AG04450 (cell line): ENCODE measurements at regions not wholly inside any gene's neighbourhood (a gene's known extent, or its start where the extent isn't known, plus 50 kb on each side); places are given as distances from the start of the nearest gene placed in this dataset.

Experiments
- CTCF ChIA-PET: fragments of 300-600, 350-600 bp; formaldehyde crosslinking; extraction: SDS; loops from one replicate; lab custom pipeline; 2022; ENCODE audit warnings: antibody characterized with exemption, inconsistent platforms; lab: Charles Lee
- POLR2A ChIA-PET: fragments of 350-600 bp; formaldehyde crosslinking; extraction: SDS; loops from one replicate; lab custom pipeline; 2021; ENCODE audit warnings: antibody characterized with exemption, inconsistent platforms; lab: Yijun Ruan, JAX
- DNase-seq: peaks from one replicate; pipeline ENCODE4 v3.0.0-alpha.2; 2011; ENCODE audit warnings: low read depth, low spot score
- H3K27ac ChIP-seq: one replicate; pipeline ENCODE4 v1.5.1; 2012; ENCODE audit warnings: low read depth, low read length, control low read depth
- H3K27me3 ChIP-seq: one replicate; pipeline ENCODE4 v1.6.0; 2012; ENCODE audit warnings: low read length; ENCODE audit not compliant: control insufficient read depth, insufficient read depth
- H3K4me3 ChIP-seq: 2 replicates; pipeline ENCODE4 v1.5.1; 2011; ENCODE audit warnings: mild to moderate bottlenecking, low read depth, low read length, control low read depth
- H3K9me3 ChIP-seq: 2 replicates; pipeline ENCODE4 v1.5.1; 2012; ENCODE audit warnings: low read length; ENCODE audit not compliant: control insufficient read depth, insufficient read depth
- CTCF ChIP-seq: IDR thresholded peaks from 2 replicates; pipeline ENCODE4 v1.5.1; 2011; ENCODE audit warnings: low read depth, low read length, control low read depth, inconsistent platforms

- no peak for TF ChIP-seq CTCF
- CTCF ChIA-PET: no interaction called here
- no peak overlapping the region for H3K4me3 ChIP-seq
Measured at GRCh38 chr11:96942855-96943254, 553.0 kb downstream of the JRKL start.

GRCh38 chr11:96943970-96944369, 554.2 kb downstream of the JRKL start:
- Histone ChIP-seq H3K4me3 (no peak overlapping the region), H3K27ac (no peak overlapping the region), H3K27me3 (no peaks in the 10 kb centered on the region), H3K9me3 (no peaks in the 10 kb centered on the region)
- POLR2A ChIA-PET: no interaction called here
- TF ChIP-seq CTCF: no peak
- CTCF ChIA-PET: no interaction called here
- DNase-seq: no peak

More at GRCh38 chr11:96942855-96943254, 553.0 kb downstream of the JRKL start:
- POLR2A ChIA-PET: no interaction called here
- H3K9me3 ChIP-seq: no peaks in the 10 kb centered on the region
- H3K27ac ChIP-seq: no peak overlapping the region
- no peak for DNase-seq
- H3K27me3 ChIP-seq: no peaks in the 10 kb centered on the region

- CTCF ChIA-PET: no interaction called here
- no peak overlapping the region for H3K27ac ChIP-seq
- no peaks in the 10 kb centered on the region for H3K9me3 ChIP-seq
- no peak overlapping the region for H3K4me3 ChIP-seq
- POLR2A ChIA-PET: no interaction called here
- TF ChIP-seq CTCF: no peak
- no peak for DNase-seq
- no peaks in the 10 kb centered on the region for H3K27me3 ChIP-seq
Measured at GRCh38 chr11:96948066-96948465, 558.3 kb downstream of the JRKL start.

- Histone ChIP-seq H3K27me3 (no peaks in the 10 kb centered on the region), H3K27ac (no peak overlapping the region), H3K9me3 (no peaks in the 10 kb centered on the region), H3K4me3 (no peak overlapping the region)
- no peak for DNase-seq
- CTCF ChIA-PET: no interaction called here
- TF ChIP-seq CTCF: no peak
- POLR2A ChIA-PET: no interaction called here
Measured at GRCh38 chr11:96949464-96949863, 559.7 kb downstream of the JRKL start.

- no peak for TF ChIP-seq CTCF
- ChIA-PET CTCF (no interaction called here), POLR2A (no interaction called here)
Measured at GRCh38 chr11:96954587-96955242, 564.9 kb downstream of the JRKL start.

More at GRCh38 chr11:96954587-96955242, 564.9 kb downstream of the JRKL start:
- Histone ChIP-seq H3K4me3 (no peak overlapping the region), H3K27me3 (no peaks in the 10 kb centered on the region), H3K9me3 (peaks cover 3% of the 10 kb centered on the region; the same call in 1 of the 2 replicates), H3K27ac (no peak overlapping the region)
- no peak for DNase-seq
